Endothelial cell of umbilical vein (primary cell): ENCODE measurements at regions not wholly inside any gene's neighbourhood (a gene's known extent, or its start where the extent isn't known, plus 50 kb on each side); places are given as distances from the start of the nearest gene placed in this dataset.

ENCODE experiments used
- BruUV-seq: library from RNA; stranded (reverse); fragments of 400-500 nt; replicated peaks from 2 replicates; lab custom pipeline; 2021; lab: Mats Ljungman, UMichigan
- CTCF ChIA-PET: fragments of 300-600, 350-600 bp; sonication (Branson Sonifier 250); formaldehyde crosslinking; loops from one replicate; lab custom pipeline; 2021; ENCODE audit warnings: antibody characterized with exemption, inconsistent platforms; lab: Charles Lee
- POLR2A ChIA-PET: fragments of 300-600, 350-600 bp; sonication (Branson Sonifier 250); formaldehyde crosslinking; loops from one replicate; lab custom pipeline; 2021; ENCODE audit warnings: antibody characterized with exemption, inconsistent platforms; lab: Charles Lee
- DNase-seq: peaks from one replicate; pipeline ENCODE4 v3.0.0-alpha.2; 2011; ENCODE audit warnings: low read depth, low spot score
- FAIRE-seq: peaks from 2 replicates; lab custom pipeline; 2011; peaks lifted over from hg19 to GRCh38; lab: Jason Lieb, UNC
- H2AFZ ChIP-seq: 2 replicates; pipeline ENCODE4 v1.6.0; 2012; ENCODE audit warnings: low read depth, low read length, control low read depth, inconsistent platforms
- H3K27ac ChIP-seq: 2 replicates; pipeline ENCODE4 v1.5.1; 2011; ENCODE audit warnings: low read depth, mild to moderate bottlenecking, control low read depth, low read length, moderate library complexity; ENCODE audit not compliant: insufficient read depth
- H3K27me3 ChIP-seq, 2 experiments: 2 replicates each; pipeline versions ENCODE4 v1.6.0 to v1.6.1; 2011; ENCODE audit warnings: low read length in 2 of 2, mixed read lengths in 1 of 2; ENCODE audit not compliant: control insufficient read depth in 2 of 2, insufficient read depth in 2 of 2
- H3K36me3 ChIP-seq, 2 experiments: 2 replicates in 1 of 2; 3 replicates in 1 of 2; pipeline ENCODE4 v1.5.1; 2011; ENCODE audit warnings: low read length in 2 of 2, mild to moderate bottlenecking in 1 of 2, moderate library complexity in 1 of 2; ENCODE audit not compliant: control insufficient read depth in 2 of 2, insufficient read depth in 2 of 2; ENCODE audit errors: extremely low read depth in 1 of 2
- H3K4me1 ChIP-seq: 3 replicates; pipeline ENCODE4 v1.5.1; 2011; ENCODE audit warnings: mild to moderate bottlenecking, low read length; ENCODE audit not compliant: control insufficient read depth, insufficient read depth; ENCODE audit errors: extremely low read depth
- H3K4me2 ChIP-seq: 2 replicates; pipeline ENCODE4 v1.6.1; 2011; ENCODE audit warnings: low read length, control low read depth, mixed read lengths; ENCODE audit not compliant: insufficient read depth
- H3K4me3 ChIP-seq, 3 experiments: fragments of 200-600 bp in 1 of 3; sonication (generic), shearing (Covaris generic) in 1 of 3; replicated peaks in 1 of 3; 2 replicates each; pipeline ENCODE4 v1.5.1; 2011 to 2016; ENCODE audit warnings: control low read depth in 3 of 3, low read length in 3 of 3, mild to moderate bottlenecking in 2 of 3, inconsistent platforms in 1 of 3, low read depth in 1 of 3, moderate library complexity in 1 of 3; ENCODE audit not compliant: insufficient read depth in 1 of 3
- H3K79me2 ChIP-seq: 2 replicates; pipeline ENCODE4 v1.6.0; 2012; ENCODE audit warnings: low read length, inconsistent platforms; ENCODE audit not compliant: control insufficient read depth, insufficient read depth
- H3K9ac ChIP-seq: replicated peaks from 2 replicates; pipeline ENCODE3; 2011; ENCODE audit warnings: low read length, control low read depth; ENCODE audit not compliant: insufficient read depth; ENCODE audit errors: extremely low read depth
- H3K9me1 ChIP-seq: replicated peaks from 3 replicates; pipeline ENCODE4 v1.6.0; 2011; ENCODE audit warnings: mild to moderate bottlenecking, low read length; ENCODE audit not compliant: control insufficient read depth, insufficient read depth; ENCODE audit errors: extremely low read depth
- H3K9me3 ChIP-seq: replicated peaks from 2 replicates; pipeline ENCODE4 v1.5.1; 2012; ENCODE audit warnings: low read length, inconsistent platforms; ENCODE audit not compliant: control insufficient read depth, insufficient read depth
- H4K20me1 ChIP-seq: replicated peaks from 2 replicates; pipeline ENCODE3; 2011; ENCODE audit warnings: mild to moderate bottlenecking, low read length; ENCODE audit not compliant: control insufficient read depth, insufficient read depth; ENCODE audit errors: extremely low read depth
- CTCF ChIP-seq, 2 donors: IDR thresholded peaks; 1 replicate in 1 of 2; 2 replicates in 1 of 2; pipeline ENCODE4 v1.5.1; 2011; ENCODE audit warnings: low read length in 2 of 2, mild to moderate bottlenecking in 2 of 2, moderate library complexity in 2 of 2, control low read depth in 1 of 2, inconsistent platforms in 1 of 2, low read depth in 1 of 2; ENCODE audit not compliant: insufficient read depth in 1 of 2; ENCODE audit errors: extremely low read depth in 1 of 2
- EZH2 ChIP-seq: IDR thresholded peaks from 2 replicates; pipeline ENCODE4 v1.6.1; 2012; ENCODE audit warnings: borderline replicate concordance, low read depth, mild to moderate bottlenecking, moderate library complexity, low read length, inconsistent platforms; ENCODE audit not compliant: severe bottlenecking
- FOS ChIP-seq: IDR thresholded peaks from 2 replicates; pipeline ENCODE4 v1.6.1; 2011; ENCODE audit warnings: mild to moderate bottlenecking, low read length, moderate library complexity, borderline replicate concordance; ENCODE audit not compliant: insufficient read depth
- GATA2 ChIP-seq: IDR thresholded peaks from 2 replicates; pipeline ENCODE4 v1.7.0; 2011; ENCODE audit warnings: low read depth, mild to moderate bottlenecking, moderate library complexity, mixed read lengths, low read length; ENCODE audit not compliant: insufficient read length, insufficient read depth
- JUN ChIP-seq: IDR thresholded peaks from 2 replicates; pipeline ENCODE4 v1.6.1; 2011; ENCODE audit warnings: borderline replicate concordance, low read depth; ENCODE audit not compliant: insufficient read length, insufficient read depth
- MYC ChIP-seq: IDR thresholded peaks from one replicate; pipeline ENCODE4 v1.6.1; 2011; ENCODE audit warnings: mild to moderate bottlenecking, low read depth, low read length
- POLR2A ChIP-seq: IDR thresholded peaks from 2 replicates; pipeline ENCODE4 v1.6.1; 2012; ENCODE audit warnings: low read depth, mild to moderate bottlenecking, control low read depth, low read length
- POLR2AphosphoS5 ChIP-seq: IDR thresholded peaks from 2 replicates; pipeline ENCODE4 v1.6.1; 2012; ENCODE audit warnings: low read depth, mild to moderate bottlenecking, control low read depth, low read length, moderate library complexity; ENCODE audit not compliant: insufficient read depth
- dilution Hi-C: fragments of 300-500 bp; cut with MboI; formaldehyde crosslinking; loops from one replicate; pipeline ENCODE4 v1.15.0; 2019; ENCODE audit warnings: low sequenced_read_pairs; ENCODE audit not compliant: extremely low pct_ligation_motif_present
- intact Hi-C: fragments of 100-400 bp; cut with micrococcal nuclease; formaldehyde crosslinking; loops from one replicate; pipeline ENCODE4 v1.10.0; 2022
- TF ChIP-seq, protein P1 (sequence below): IDR thresholded peaks from 2 replicates; pipeline ENCODE4 v1.6.1; 2011; ENCODE audit not compliant: insufficient read depth, insufficient read length

DNA sequence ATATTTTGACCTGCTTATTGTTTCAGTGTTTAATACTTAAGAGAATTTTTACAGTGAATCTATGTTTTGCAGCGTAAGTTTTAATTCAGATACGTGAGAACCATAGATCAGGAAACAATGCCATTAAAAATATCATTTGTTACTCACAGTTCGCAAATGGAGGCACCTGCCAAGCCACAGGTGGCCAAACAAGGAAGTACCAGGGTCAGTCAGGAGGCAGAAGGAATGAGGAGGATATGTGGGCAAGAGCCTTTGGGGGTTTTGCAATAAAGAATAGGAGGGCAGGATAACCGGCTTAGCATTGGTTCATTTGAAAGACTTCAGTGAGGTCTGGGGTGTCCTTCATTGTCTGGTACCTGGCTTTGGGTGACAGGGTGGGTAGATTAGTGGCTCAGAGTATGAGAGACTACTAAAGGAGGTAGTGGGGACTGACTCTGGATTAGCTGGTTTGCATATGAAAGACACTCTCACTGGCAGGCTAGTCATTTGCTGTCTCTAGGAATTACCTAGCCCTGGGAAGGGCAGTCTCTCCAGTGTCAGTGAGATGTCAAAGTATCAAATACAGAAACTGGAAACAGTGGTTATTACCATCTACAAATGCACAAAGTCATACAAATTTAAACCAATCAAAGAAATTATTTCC lies 132.2 kb upstream of the CAV2 start:
- no peaks in the 10 kb centered on the region for H4K20me1 ChIP-seq
- ChIA-PET POLR2A (no interaction called here), CTCF (interaction anchor here (1.0 kb wide), 1 partner anchor 16 kb away, joined by 3 read pairs; no protein-coding TSS in a partner anchor)
- no peaks in the 10 kb centered on the region for H3K79me2 ChIP-seq
- H3K9me3 ChIP-seq, result no peaks in the 10 kb centered on the region
- intact Hi-C loops, result no loop called here
- TF ChIP-seq POLR2A, result no peak
- TF ChIP-seq EZH2, result no peak
- TF ChIP-seq CTCF (IDR thresholded peaks at IDR 0.05; ENCODE audit: extremely low read depth in 1 of 2, insufficient read depth in 1 of 2, low read depth in 1 of 2, low read length in 2 of 2), result no peak
- no peak for TF ChIP-seq GATA2
- TF ChIP-seq JUN, result no peak
- TF ChIP-seq POLR2AphosphoS5, result no peak
- TF ChIP-seq MYC, result no peak
- TF ChIP-seq, protein P1, sequence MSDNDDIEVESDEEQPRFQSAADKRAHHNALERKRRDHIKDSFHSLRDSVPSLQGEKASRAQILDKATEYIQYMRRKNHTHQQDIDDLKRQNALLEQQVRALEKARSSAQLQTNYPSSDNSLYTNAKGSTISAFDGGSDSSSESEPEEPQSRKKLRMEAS, result no peak
- no peak for TF ChIP-seq FOS
- H3K4me1 ChIP-seq, result peaks cover 17% of the 10 kb centered on the region
- H3K27ac ChIP-seq, result no peak overlapping the region
- no peak overlapping the region for H3K4me3 ChIP-seq
- dilution Hi-C loops, result no loop called here
- FAIRE-seq (no peak), DNase-seq (no peak)
- no peak overlapping the region for H3K9ac ChIP-seq
- no peak overlapping the region for H2AFZ ChIP-seq
- BruUV-seq, result no TSS peak
- H3K36me3 ChIP-seq, result no peaks in the 10 kb centered on the region
- no peaks in the 10 kb centered on the region for H3K9me1 ChIP-seq
- no peak overlapping the region for H3K4me2 ChIP-seq
- H3K27me3 ChIP-seq, result no peaks in the 10 kb centered on the region
